Ecto neural progenitor cell (in vitro differentiated cells): ENCODE measurements at regions not wholly inside any gene's neighbourhood (a gene's known extent, or its start where the extent isn't known, plus 50 kb on each side); places are given as distances from the start of the nearest gene placed in this dataset.

Experiments
- DNase-seq: peaks from one replicate; pipeline ENCODE4 v3.0.0-alpha.2; 2018; ENCODE audit warnings: low spot score

DNA sequence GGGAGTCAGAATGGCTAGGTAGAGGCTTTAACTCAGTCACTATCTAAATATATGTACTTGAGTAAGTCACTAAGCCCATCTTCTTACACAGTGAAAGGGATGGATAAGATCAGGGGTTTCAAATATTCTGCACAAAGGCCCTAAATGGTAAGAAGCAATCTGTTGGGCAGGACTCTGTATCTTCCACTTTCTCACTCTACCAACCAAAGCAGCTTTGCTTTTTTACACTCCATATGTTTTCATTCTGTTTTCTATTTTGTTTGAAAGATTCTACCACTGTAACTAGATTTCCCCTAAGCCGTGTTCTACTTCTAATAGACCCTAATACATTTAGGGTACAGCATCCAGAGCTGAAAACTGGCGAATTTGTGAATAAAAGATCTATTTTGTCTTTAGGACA is 477.5 kb upstream of the NMUR2 start:
- DNase-seq, result no peak

DNA sequence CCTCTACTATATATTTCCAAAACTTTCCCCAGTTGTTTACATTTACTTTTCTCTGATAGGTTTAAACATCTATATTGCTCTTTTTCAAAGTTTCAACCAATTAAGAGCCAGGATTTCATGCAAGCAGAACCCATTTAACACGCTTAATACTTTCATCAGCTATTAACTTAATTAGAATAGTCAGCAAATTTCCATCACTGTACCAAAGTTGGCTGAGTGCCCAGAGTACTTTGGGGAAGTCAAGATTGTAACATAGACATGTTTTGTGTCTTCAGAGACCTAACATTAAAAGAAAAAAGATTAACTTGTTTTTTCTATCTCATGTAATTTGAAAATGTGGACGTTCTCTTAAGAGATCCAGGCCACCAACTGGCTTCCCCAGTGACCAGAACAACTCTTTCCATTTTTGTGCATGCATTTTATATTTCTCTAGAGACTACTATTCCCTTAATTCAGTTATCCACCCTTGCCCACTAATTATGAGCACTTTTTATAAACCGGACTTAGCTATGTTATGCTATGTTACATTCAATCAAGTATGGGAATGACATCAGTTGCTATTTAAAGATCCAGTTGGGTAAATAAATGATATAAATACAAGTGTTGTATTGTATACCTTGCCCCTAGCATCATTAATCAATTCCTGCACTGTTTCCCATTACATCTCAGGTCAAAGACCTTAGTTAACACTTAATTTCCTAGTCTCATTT is 478.1 kb upstream of the NMUR2 start:
- DNase-seq, result no peak

DNA sequence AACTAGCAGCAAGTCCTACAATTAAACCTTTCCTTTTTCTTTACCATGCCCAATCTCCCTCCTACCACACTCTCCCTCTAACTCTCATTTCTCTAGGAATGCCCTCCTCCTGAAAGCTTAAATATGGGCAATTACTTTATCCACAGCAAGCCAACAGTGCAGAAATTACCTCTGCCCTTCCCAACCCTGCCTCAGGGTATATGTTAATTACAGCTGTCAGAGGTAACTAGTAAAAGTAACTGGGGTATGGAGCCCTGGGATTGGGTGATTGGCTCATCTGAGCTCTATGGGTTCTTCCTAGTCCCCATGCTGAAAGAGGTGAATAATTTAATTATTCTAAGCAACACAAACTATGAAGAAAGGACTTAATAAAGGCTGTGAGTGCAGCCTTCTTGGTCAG is 478.9 kb upstream of the NMUR2 start:
- no peak for DNase-seq

DNA sequence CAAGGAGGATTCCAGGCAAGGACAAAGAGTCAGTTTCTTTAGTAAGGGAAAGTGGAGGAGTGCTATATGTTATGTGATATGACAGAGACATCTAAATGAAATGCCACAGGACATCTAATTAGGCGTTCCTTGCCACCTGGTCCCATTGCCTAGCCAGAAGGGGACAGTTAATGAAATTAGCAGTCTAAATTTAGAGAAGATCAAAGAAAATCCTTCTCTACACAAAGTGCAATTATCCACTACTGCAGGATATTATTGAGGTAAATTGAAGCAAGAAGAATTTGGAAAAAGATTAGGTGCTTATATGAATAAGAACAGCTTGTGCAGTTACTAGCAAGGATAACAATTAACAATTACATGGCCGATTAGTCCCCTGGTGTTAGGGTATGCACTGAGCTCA is 495.3 kb upstream of the NMUR2 start:
- DNase-seq, result no peak

DNA sequence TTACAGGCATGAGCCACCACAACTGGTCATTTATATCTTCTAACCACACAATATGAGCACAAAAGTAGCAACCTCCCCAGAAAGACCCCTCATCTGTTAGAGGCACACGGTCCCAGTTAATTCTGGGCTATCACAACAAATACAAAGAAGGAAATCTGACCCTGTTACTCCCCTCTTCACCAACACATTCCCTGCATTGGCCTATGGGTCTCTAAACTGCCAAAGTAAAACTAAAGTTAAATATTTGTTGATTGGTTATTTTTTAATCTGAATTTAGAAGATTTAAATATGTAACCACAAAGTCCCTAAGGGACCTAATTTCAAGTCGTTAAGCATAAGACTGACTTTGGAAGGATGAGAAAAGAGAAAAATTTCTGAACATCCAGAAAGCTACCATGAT is 496.7 kb upstream of the NMUR2 start:
- DNase-seq, result no peak

DNA sequence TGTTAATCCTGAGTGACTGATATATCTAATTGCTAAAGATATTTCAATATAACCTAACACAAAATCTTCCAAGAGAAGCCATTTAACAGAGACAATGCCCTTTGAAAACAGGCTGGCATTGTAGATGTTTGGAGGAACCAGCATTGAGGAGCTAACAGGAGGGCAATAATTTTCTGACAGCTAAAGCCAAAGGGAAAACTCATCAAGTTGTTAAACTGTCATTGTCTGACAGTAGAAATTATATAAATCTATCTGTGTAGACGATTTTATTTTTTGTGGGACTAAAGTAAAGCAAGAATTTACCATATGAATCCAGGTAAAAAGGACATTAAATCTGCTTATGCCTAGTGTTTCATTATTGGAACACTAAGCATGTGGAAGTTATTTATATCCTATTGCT is 500.2 kb upstream of the NMUR2 start:
- no peak for DNase-seq

DNA sequence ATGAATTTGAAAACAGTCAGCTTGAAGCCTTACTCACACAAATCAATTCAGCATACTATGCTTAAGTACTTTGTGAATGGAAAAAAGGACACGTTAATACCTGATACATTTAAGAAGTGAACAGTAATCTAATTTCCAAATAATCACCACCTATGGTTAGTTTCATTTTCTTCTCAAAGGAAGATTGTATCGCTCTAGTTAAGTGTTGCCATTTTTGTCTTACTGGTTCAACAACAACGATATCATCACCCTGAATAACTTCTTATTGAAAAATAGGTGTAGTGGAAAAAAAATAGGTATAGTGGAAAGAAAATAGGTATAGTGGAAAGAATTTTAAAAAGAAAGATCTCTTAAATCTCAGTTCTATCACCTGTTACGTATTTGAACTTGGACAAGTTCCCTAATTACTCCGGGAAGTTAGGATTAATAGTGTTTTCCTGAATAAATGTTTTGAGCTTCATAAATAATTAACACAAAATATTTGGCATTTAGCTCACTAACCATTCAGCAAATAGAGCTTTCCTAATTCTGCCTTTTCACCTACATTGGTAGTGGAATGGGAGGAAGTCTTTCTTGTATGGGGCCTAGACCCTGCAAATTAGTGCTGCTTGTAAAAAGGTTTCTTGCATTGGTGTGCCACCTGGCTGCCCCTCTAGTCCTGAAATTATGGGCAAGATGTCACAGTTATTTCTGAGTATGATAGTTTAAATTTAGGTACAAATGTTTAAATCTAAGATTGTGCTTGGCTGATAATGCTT is 502.6 kb upstream of the NMUR2 start:
- no peak for DNase-seq

DNA sequence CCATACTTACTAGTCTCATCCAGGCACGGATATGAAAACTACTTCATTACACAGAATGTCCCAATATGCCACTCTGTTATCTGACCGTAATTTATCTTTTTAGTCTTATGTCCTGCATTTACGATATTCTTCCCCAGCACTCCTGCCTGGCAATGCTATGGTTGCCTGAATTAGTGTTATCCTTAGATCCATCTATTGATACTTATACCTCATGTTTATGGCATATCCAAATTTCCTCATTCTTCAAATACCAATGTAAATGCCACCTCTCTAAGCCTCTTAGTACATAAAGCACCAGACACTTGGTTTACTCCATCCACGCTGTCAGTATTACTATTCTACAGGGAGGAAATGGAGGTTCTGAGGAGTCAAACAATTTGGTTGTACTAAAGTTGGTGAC is 507.8 kb upstream of the NMUR2 start:
- no peak for DNase-seq

DNA sequence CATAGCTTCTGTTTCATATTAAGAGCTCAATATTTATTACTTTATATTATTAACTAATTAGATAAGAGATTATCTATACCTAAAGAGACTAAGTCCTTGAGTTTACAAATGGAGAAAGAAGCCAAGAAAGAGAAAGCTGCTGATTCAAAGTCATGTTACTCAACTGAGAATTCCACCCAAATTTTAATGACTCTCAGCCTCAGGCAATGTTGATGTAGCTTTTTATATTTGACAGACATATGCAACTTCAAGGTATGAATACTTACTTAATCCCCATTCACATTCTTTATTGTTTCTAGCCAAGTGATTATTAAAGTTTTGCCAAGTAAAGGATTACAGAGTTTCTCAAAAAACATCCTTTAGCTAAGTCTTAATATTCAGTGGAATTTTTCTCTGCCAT is 527.5 kb upstream of the NMUR2 start:
- DNase-seq, result no peak

DNA sequence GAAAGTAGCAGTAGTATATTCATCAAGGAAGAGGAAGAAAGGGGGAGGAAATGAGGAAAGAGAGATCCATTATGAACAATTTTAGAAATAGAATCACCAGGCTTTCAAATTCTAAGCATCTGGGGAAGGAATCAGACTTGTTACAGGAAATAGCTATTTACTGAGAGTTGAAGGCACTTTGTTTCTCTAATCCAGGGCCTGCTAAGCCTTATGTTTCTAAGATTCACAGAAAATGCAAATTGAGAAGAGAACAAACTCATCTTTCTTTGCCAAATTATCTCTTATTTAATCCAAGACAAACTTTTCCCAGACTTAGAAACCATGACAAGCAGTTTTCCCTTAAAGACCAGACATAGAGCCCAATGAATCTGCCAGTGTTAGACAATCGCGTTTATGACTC is 528.0 kb upstream of the NMUR2 start:
- DNase-seq, result no peak

DNA sequence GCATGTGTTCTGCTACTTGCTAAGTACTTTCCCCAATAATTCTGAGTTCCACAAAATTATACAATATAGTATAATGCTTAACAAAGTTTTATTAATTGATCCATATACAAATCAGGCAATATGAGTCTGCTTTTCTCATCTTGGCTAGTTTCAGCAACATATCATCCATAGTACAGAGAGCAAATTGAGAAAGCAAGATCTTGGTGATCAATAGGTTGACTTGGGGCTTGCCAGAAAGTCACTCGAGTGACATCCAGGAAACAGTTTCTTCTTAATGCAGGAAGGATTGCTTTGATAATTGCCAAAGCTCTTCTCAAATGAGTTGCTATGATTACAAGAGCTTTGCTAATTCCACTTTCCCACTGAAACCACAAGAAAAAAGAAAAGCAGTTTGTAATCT is 533.6 kb upstream of the NMUR2 start:
- DNase-seq, result no peak

DNA sequence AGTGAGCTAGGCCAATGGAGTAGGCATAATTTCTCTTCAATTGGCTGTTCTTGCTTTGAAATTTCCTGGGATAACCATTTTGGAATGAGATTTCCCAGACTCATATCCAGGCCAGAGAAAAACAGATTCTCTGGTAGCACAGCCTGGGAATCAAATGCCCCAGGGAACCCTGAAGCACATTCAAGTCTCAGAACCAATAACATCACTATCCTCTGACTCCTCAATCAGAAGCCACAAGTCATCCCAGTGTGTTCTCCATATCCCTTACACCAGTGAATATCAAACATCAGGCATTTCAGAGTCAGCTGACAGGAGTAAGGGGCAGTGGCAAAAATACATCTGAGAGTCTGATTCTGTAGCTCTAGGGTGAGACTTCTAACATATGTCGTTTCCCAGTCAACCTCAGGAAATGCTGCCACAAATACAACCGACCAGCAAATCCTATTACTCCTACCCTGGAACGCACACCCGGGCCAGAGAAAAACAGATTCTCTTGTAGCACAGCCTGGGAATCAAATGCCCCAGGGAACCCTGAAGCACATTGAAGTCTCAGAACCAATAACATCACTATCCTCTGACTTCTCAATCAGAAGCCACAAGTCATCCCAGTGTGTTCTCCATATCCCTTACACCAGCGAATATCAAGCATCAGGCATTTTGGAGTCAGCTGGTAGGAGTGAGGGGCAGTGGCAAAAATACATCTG is 537.7 kb upstream of the NMUR2 start:
- no peak for DNase-seq

DNA sequence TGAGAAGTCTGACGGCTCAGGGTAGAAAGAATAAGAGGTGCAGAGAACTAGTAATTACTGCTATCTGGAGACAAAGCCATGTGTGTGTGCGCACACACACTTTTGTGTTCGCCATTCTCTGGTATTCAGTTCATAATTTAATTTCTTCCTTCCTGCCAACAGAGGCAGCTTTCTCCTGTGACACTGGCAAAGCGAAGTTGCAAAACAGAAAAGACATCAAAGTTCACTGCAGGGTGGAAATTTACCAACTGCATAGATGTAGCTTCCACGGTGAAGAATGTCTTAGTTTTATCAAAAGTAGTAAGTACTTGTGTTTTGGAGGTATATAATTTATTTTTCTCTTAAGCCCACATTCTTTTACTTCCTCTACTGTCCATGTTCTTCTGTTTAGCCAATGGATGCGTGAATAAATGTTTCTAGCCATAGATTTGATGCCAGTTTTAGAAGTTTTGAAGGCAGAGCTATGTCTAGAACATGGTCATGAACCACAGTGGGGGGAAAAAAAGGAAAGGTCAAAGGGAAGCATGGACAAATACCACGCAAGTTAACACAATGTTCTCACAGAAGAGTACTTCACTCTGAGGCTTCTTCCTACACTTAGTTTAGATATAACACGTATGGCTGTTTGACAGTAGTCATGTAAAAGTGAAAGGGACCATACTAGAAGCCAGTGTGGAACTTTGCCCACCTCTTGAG is 536.5 kb upstream of the GRIA1 start:
- no peak for DNase-seq

DNA sequence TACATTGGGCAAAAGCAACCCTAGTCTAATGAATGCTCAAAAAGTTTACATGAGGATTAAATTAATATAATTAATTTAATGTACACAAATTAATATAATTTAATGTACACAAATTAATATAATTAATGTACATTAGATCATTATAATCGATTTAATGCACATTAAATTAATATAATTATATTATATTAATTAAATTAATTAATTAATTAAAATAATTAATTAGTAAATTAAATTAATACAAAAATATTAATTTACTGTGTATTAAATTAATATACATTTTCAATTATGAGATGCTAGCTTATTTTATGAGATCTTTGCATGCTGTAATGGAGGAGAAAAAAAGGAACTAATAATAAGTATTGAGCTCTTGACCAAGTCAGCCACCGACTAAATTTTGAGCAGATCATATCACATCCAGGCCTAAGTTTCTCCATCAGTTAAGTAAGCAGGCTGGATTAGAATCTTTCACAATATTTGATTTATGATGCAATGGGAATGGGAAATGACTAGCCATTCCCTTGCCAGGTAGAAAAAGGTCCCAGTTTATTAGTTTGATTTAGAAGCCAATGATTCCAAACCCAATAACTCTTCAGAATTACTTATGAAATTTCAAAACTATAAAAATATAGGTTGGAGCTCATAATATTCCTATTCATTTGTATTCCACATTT is 533.4 kb upstream of the GRIA1 start:
- no peak for DNase-seq

DNA sequence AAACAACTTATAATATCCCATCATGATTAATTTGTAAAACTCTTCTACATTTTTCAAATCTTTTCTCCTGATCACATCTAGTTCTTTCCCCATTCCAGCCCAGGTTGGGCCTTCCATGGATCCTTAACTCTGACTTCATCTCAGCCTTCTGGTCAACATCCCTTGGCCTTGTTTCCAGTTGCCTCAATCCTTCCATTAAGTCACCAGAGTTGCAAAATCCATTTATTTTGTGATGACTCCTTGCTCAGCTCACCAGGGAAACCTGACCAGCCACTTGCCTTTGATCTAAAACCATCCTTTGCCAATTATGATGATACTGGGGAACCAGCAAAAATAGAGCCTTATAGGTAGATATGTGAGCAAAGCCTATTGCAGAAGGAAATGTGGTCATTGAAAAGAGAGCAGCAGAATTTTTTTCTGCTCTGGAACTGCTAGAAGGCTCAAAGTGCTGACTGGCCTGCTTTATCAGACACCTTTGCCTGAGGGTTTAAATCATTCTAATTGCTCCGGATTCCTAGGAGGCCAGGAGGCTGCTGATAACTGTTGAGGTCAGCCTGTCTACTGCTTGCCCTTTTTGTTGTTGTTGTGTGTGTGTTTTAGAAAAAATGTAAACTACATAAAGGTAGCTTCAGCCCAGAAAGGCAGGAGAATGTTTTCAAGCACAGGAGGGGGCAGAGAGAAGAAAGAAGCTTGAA is 512.2 kb upstream of the GRIA1 start:
- no peak for DNase-seq

DNA sequence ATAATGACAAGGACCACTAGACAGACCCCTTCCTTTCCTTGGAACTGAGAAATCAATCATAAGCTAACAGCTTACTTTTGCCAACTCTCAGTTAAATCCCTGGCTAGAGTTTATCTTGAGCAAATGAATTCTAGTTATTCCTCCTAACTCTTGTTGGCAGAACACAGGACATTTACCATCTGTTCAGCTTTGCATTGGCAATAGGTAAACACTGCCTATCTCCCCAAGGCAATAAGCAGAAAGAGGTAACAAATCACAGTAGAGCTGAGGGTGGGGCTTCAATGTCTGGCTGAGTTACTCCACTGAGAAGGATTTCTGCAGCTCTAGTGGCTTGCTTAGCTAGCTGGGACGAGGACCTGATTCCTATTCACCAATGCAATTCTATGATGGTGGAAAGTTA is 503.3 kb upstream of the GRIA1 start:
- no peak for DNase-seq

DNA sequence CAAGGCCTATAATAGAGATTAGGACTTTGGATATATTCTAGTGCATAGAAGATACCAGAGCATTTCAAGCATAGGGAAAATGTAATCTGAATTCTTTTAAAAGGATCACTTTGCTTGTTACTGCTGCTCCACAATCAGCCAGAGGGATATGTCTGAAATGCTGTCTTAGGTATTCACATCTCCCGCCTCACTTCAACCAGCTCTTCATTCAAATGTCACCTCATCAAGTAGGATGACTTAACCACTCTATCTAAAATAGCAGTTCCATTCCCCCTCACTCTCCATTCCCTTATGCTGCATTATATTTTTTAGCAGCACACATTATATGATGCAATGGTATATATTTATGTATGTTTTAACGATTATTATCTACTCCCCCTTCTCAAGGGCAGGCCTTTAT is 500.3 kb upstream of the GRIA1 start:
- no peak for DNase-seq

DNA sequence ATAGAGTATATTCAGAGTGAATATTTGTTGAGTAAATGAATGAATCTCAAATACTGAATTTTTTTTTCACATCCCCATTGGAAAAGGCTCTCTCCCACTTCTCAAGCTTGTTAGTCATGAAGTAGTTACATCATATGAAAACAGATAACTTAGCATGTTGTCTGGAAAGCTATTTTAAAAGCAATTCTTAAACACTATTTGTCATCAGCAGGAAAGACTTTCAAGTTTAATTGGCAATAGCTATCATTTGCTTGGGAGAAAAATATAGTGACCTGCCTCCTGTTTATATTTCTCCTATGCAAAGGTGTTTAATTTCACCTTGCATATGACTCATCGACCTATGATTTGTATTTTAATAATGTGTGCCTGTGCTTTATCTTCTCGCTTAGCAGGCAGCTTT is 499.8 kb upstream of the GRIA1 start:
- no peak for DNase-seq

DNA sequence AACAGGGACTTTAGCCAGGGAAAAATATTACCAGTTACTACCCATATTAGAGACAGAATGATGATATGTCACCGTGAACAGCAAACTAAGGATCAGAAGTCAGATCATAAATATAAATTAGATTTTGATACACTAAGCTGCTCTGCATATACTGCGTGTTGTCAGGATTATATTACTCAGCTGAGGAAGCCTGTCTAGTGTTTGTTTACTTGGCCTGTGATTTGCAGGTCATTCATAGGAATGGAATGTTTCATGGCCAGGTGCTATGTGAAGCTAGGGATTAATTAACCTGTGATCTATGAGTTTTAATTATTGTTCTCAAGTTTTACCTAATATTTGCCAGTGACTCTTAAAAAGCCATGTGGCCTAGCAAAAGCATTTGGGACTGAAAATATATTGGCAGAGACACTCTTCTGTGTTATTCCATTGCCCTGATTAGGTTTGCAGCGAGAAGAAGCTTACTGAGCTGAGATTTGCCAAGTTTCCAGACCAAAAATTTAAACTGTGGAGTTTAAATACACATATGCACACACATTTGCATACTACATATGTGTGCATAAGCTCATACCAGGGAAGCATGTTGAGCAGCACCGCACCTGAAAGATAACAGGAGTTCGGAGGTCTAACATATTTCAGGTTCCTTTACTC is 496.3 kb upstream of the GRIA1 start:
- no peak for DNase-seq

DNA sequence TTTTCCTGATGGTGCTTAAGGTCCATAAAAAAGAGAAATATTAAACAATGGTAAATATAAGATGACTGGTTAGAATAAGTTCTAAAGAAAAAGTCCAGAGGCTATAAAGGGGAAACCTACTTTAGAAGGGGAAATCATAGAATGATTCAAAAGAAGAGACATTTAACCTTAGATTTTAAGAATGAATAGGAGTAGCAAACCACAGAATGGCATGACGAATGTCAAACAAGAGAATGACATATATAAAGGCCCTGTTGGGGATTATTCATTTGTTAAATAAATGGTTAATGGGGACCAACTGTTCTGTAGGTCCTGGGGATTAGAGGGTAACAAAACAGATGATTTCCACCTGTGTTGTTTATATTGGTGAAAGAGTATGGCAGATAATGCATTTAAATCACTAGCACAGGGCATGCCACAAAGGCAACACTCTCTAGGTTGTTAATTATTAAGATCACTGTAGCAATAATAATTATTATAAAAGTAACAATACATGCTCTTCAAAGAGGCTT is 495.2 kb upstream of the GRIA1 start:
- no peak for DNase-seq

DNA sequence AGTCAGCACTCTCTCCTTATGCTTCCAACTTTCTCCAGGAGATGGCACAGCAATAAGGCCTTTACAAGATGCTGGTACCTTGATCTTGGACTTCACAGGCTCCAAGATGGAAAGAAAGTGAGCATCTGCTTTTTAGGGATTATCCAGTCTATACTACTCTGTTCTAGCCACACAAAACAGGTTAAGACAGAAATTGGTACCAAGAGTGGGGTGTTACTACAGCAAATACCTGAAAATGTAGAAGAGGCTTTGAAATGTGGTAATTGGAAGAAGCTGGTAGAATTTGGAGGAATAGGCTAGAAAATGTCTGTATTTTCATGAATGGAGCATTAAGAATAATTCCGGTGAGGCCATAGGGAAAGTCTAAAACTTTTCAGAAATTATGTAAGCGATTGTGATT is 484.8 kb upstream of the GRIA1 start:
- DNase-seq, result no peak
